ENCODE measurements at regions not wholly inside any gene's neighbourhood (a gene's known extent, or its start where the extent isn't known, plus 50 kb on each side); places are given as distances from the start of the nearest gene placed in this dataset.

DNA sequence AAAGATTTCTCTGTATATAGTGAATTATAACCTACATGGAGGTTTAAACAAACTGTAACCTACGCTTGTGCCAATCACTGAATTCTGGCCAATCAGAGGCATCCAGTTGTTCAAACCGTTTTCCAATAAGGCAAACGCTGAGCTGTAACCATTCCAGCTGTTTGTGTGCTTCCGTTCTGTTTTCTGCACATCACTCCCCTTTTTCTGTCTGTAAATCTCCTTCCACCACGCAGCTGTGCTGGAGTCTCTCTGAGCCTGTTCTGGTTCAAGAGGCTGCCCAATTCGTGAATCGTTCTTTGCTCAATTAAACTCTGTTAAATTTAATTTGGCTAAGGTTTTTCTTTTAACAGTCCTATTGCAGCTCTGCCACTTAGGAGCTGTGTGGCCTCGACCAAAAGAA, 552.5 kb downstream of the FGF9 start:
- Histone ChIP-seq H3K36me3 (ENCODE audit: control insufficient read depth in 1 of 2, insufficient read depth in 2 of 2, low read length in 2 of 2) (no peaks in the 10 kb centered on the region), H3K4me3 (ENCODE audit: low read depth in 1 of 2, low read length in 2 of 2) (no peak overlapping the region), H3K4me1 (ENCODE audit: control insufficient read depth in 1 of 2, insufficient read depth in 2 of 2, low read length in 2 of 2) (peaks cover 0 to 14% of the 10 kb centered on the region in 2 donors), H3K9me3 (ENCODE audit: control insufficient read depth in 1 of 2, low read length in 2 of 2) (no peaks in the 10 kb centered on the region), H3K27me3 (ENCODE audit: low read depth, low read length) (no peaks in the 10 kb centered on the region), H3K27ac (ENCODE audit: low read length) (no peak overlapping the region)

DNA sequence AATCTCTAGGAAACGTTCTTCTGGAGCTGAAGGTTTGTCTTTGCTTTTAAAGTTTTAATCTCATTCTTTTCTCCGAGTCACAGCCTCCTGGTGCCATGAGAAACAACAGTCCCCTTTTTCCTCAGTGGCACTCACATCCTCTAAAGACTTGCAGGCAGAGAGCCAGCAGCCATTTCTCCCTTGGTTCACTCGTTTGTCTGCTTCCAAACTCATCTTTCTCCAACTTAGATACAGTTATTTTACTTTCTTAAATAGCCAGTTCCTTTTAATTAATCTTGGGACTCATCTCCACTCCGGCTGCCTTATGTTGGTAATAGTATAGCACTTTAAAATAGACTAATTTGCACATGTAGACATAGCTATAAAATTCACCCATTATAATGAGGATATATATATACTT, 555.2 kb downstream of the FGF9 start:
- Histone ChIP-seq H3K4me3 (ENCODE audit: low read depth in 1 of 2, low read length in 2 of 2) (no peak overlapping the region), H3K36me3 (ENCODE audit: control insufficient read depth in 1 of 2, insufficient read depth in 2 of 2, low read length in 2 of 2) (no peaks in the 10 kb centered on the region), H3K27me3 (ENCODE audit: low read depth, low read length) (no peaks in the 10 kb centered on the region), H3K9me3 (ENCODE audit: control insufficient read depth in 1 of 2, low read length in 2 of 2) (no peaks in the 10 kb centered on the region), H3K4me1 (ENCODE audit: control insufficient read depth in 1 of 2, insufficient read depth in 2 of 2, low read length in 2 of 2) (no peaks in the 10 kb centered on the region), H3K27ac (ENCODE audit: low read length) (no peak overlapping the region)

DNA sequence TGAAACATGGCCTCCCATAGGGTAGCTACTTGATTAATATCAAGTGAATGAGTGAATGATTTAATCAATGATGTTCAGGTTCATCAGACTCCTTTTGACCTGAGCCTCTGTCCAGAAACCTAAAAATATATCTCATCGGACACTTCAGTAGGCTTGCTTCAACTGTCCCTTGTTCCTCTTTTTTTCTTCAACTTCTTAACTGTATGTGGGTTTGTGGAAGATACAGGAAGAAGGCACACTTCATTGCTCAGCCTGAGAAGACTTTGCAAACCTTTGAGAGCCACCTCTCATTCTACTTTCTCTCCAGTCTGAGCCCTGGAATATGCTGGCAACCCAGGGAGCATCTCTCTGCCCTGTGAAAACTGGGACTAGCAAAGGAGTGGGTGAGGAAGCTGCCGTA, 557.0 kb downstream of the FGF9 start:
- Histone ChIP-seq H3K9me3 (ENCODE audit: control insufficient read depth in 1 of 2, low read length in 2 of 2) (no peaks in the 10 kb centered on the region), H3K27me3 (ENCODE audit: low read depth, low read length) (no peaks in the 10 kb centered on the region), H3K4me3 (ENCODE audit: low read depth in 1 of 2, low read length in 2 of 2) (no peak overlapping the region), H3K36me3 (ENCODE audit: control insufficient read depth in 1 of 2, insufficient read depth in 2 of 2, low read length in 2 of 2) (no peaks in the 10 kb centered on the region), H3K27ac (ENCODE audit: low read length) (no peak overlapping the region), H3K4me1 (ENCODE audit: control insufficient read depth in 1 of 2, insufficient read depth in 2 of 2, low read length in 2 of 2) (no peaks in the 10 kb centered on the region)

DNA sequence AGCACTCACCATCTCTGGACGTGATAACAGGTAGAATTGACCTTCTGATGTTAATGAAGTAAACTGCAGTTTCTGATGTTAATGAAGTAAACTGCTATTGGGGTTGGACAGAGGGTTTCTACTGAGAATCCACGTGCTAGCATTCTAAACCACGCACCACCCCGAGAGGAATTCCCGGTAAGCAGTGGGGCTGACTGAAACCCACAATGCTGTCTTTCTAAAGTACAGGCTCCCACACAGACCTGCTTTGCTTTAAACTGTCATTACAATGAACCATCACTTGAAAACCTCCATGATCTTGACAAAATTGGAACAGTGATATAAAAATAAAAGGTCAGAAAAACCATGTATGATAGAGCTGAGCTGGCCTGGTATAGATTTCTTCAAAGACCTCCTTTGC, 559.0 kb downstream of the FGF9 start:
- no peak overlapping the region for H3K27ac ChIP-seq (ENCODE audit: low read length)
- H3K9me3 ChIP-seq (ENCODE audit: control insufficient read depth in 1 of 2, low read length in 2 of 2) = no peaks in the 10 kb centered on the region
- H3K4me1 ChIP-seq (ENCODE audit: control insufficient read depth in 1 of 2, insufficient read depth in 2 of 2, low read length in 2 of 2) = no peaks in the 10 kb centered on the region
- H3K36me3 ChIP-seq (ENCODE audit: control insufficient read depth in 1 of 2, insufficient read depth in 2 of 2, low read length in 2 of 2) = no peaks in the 10 kb centered on the region
- H3K4me3 ChIP-seq (ENCODE audit: low read depth in 1 of 2, low read length in 2 of 2) = no peak overlapping the region
- no peaks in the 10 kb centered on the region for H3K27me3 ChIP-seq (ENCODE audit: low read depth, low read length)

DNA sequence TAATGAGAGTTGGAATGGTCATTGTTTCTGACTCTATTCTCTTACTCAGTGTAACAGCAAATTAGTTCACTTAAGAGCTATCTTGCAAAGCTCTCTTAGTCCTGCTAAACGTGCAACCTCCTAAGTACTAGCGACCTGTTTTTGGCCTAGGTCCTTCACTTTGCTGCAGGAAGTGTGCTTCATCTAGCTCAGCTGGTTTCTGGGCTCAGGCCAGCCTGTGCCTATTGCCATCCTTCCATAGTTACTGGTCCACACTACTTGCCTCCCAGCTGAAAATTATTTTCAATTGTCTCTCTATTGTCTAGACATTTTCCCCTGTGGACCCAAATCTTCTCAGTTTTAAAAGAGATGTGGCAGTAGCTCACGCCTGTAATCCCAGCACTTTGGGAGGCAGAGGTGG, 561.3 kb downstream of the FGF9 start:
- Histone ChIP-seq H3K9me3 (ENCODE audit: control insufficient read depth in 1 of 2, low read length in 2 of 2) (no peaks in the 10 kb centered on the region), H3K27me3 (ENCODE audit: low read depth, low read length) (no peaks in the 10 kb centered on the region), H3K4me3 (ENCODE audit: low read depth in 1 of 2, low read length in 2 of 2) (no peak overlapping the region), H3K36me3 (ENCODE audit: control insufficient read depth in 1 of 2, insufficient read depth in 2 of 2, low read length in 2 of 2) (no peaks in the 10 kb centered on the region), H3K4me1 (ENCODE audit: control insufficient read depth in 1 of 2, insufficient read depth in 2 of 2, low read length in 2 of 2) (no peaks in the 10 kb centered on the region), H3K27ac (ENCODE audit: low read length) (no peak overlapping the region)

DNA sequence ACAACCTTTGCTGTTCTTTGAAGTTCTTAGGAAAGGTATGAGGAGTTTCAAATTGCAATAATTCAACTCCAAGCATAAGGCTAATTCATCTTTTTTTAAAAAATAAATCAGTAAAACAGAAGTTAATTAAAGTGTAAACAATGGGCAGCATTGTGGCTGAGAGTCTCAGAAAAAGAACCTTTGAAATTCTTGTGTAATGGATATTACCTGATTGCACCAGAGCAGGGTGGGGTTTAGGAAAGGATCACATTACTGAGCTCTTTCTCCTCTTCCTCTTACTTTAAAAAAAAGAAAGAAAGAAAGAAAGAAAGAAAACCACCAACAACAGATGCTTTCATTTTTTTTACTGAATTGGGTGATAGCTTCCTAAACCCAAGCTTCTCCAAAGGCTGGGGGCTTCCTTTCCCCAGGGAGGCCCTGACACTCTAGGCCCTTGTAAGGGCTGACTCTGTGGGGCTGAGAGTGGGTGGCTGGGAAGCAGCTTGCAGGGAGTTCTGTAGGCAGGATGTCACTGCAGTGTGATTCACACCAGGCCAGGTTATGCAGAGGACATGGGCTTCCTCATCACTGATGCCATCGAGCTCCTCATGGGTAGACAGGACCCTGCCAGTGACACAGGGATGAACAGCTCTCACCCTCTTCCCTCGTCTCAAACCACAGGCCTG, 564.5 kb downstream of the FGF9 start:
- Histone ChIP-seq H3K27ac (ENCODE audit: low read length) (no peak overlapping the region), H3K36me3 (ENCODE audit: control insufficient read depth in 1 of 2, insufficient read depth in 2 of 2, low read length in 2 of 2) (no peaks in the 10 kb centered on the region), H3K27me3 (ENCODE audit: low read depth, low read length) (no peaks in the 10 kb centered on the region), H3K4me3 (ENCODE audit: low read depth in 1 of 2, low read length in 2 of 2) (no peak overlapping the region), H3K9me3 (ENCODE audit: control insufficient read depth in 1 of 2, low read length in 2 of 2) (no peaks in the 10 kb centered on the region), H3K4me1 (ENCODE audit: control insufficient read depth in 1 of 2, insufficient read depth in 2 of 2, low read length in 2 of 2) (no peaks in the 10 kb centered on the region)

DNA sequence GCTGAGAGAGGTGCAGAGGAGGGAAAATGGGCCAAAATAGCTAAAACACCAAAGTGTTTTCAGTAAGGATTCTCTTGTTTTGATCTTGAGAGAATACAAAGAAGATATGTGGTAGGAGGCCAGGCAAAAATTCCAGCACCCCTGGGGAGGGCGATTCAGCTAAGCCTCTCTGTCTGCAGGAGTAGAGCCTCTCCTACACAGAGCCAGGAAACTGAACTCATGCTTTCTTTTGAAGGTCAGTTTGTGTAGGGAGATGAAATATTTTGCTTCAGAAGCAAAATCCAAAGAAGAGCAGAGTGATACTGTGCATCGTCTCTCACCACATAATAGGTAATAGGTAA, 565.0 kb downstream of the FGF9 start:
- Histone ChIP-seq H3K27ac (ENCODE audit: low read length) (no peak overlapping the region), H3K4me1 (ENCODE audit: control insufficient read depth in 1 of 2, insufficient read depth in 2 of 2, low read length in 2 of 2) (no peaks in the 10 kb centered on the region), H3K4me3 (ENCODE audit: low read depth in 1 of 2, low read length in 2 of 2) (no peak overlapping the region), H3K36me3 (ENCODE audit: control insufficient read depth in 1 of 2, insufficient read depth in 2 of 2, low read length in 2 of 2) (no peaks in the 10 kb centered on the region), H3K9me3 (ENCODE audit: control insufficient read depth in 1 of 2, low read length in 2 of 2) (no peaks in the 10 kb centered on the region), H3K27me3 (ENCODE audit: low read depth, low read length) (no peaks in the 10 kb centered on the region)

DNA sequence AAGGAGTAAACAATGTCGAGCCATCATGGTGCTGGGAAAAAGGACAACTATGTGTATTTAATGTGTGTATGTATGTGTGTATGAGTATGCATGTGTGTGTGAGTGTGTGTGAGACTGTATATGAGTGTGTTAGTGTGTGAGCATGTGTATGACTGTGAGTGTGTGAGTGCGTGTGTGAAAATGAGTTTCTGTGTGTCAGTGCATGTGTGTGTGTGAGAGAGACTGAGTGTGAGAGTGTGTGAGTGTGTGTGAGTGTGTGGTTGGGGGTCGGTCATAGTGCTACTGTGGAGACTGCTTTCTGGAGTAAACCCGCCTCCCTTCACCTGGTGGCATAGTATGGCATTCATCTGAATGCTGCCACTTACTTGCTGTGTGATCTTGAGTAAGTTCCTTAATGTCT, 567.4 kb downstream of the FGF9 start:
- H3K4me1 ChIP-seq (ENCODE audit: control insufficient read depth in 1 of 2, insufficient read depth in 2 of 2, low read length in 2 of 2) = no peaks in the 10 kb centered on the region
- no peak overlapping the region for H3K27ac ChIP-seq (ENCODE audit: low read length)
- no peaks in the 10 kb centered on the region for H3K36me3 ChIP-seq (ENCODE audit: control insufficient read depth in 1 of 2, insufficient read depth in 2 of 2, low read length in 2 of 2)

DNA sequence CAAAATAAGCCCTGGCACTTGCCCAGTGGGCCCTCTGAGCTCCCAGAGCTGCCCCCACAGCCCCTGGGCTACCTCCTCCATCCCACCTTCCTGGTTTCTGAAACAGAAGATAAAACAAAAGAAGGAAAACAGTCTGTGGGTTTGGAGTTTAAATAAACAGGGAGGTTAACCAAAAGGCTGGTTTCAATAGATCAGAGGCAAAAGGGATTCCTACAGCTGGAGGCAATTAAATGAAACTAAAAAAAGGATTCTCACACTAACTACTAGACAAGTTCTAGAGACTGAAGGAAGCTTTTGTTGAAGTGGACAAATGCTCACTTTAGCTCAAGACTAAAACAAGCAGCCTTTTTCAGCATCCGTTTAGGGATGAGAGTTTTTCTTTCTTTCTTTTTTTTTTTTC, 569.8 kb downstream of the FGF9 start:
- Histone ChIP-seq H3K4me1 (ENCODE audit: control insufficient read depth in 1 of 2, insufficient read depth in 2 of 2, low read length in 2 of 2) (no peaks in the 10 kb centered on the region), H3K9me3 (ENCODE audit: control insufficient read depth in 1 of 2, low read length in 2 of 2) (no peaks in the 10 kb centered on the region), H3K4me3 (ENCODE audit: low read depth in 1 of 2, low read length in 2 of 2) (no peak overlapping the region), H3K36me3 (ENCODE audit: control insufficient read depth in 1 of 2, insufficient read depth in 2 of 2, low read length in 2 of 2) (no peaks in the 10 kb centered on the region), H3K27me3 (ENCODE audit: low read depth, low read length) (no peaks in the 10 kb centered on the region), H3K27ac (ENCODE audit: low read length) (no peak overlapping the region)

More for the DNA sequence above, 567.4 kb downstream of the FGF9 start:
- no peaks in the 10 kb centered on the region for H3K27me3 ChIP-seq (ENCODE audit: low read depth, low read length)
- H3K9me3 ChIP-seq (ENCODE audit: control insufficient read depth in 1 of 2, low read length in 2 of 2) = no peaks in the 10 kb centered on the region
- no peak overlapping the region for H3K4me3 ChIP-seq (ENCODE audit: low read depth in 1 of 2, low read length in 2 of 2)

DNA sequence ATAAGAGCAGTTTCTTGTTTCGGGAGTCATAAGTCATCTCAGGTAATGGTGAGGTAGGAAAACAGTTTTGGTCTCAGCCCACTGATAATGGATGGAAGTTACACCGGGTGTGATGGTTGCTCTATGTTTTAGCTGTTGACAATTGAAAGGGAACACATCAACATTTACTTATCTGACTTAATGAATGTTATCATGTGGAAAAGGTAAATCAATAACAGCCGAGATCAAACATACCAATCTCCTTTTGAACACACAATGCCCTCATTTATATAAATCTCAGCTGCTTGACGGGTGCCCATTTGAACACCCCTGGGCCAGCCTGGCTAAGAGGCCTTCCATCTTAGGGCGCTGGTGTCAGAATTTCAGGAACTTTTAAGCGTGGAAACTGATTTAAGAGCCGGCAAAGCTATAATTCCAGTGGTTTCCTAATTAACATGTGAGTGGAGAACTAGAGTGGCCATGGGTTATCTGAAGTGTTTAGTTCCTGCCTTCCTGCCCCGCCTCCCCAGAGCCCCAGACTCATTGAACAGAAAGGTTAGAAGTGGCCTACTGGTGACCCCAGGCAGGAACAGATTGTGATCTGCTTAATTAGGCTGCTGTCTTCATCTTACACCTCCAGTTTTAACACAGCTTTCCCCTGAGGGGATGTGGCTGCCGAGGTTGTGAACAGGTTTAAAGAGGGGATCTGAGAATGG, 572.7 kb downstream of the FGF9 start:
- H3K27ac ChIP-seq (ENCODE audit: low read length) = no peak overlapping the region
- H3K27me3 ChIP-seq (ENCODE audit: low read depth, low read length) = no peaks in the 10 kb centered on the region
- no peaks in the 10 kb centered on the region for H3K36me3 ChIP-seq (ENCODE audit: control insufficient read depth in 1 of 2, insufficient read depth in 2 of 2, low read length in 2 of 2)
- H3K4me3 ChIP-seq (ENCODE audit: low read depth in 1 of 2, low read length in 2 of 2) = no peak overlapping the region
- H3K9me3 ChIP-seq (ENCODE audit: control insufficient read depth in 1 of 2, low read length in 2 of 2) = no peaks in the 10 kb centered on the region
- no peaks in the 10 kb centered on the region for H3K4me1 ChIP-seq (ENCODE audit: control insufficient read depth in 1 of 2, insufficient read depth in 2 of 2, low read length in 2 of 2)

DNA sequence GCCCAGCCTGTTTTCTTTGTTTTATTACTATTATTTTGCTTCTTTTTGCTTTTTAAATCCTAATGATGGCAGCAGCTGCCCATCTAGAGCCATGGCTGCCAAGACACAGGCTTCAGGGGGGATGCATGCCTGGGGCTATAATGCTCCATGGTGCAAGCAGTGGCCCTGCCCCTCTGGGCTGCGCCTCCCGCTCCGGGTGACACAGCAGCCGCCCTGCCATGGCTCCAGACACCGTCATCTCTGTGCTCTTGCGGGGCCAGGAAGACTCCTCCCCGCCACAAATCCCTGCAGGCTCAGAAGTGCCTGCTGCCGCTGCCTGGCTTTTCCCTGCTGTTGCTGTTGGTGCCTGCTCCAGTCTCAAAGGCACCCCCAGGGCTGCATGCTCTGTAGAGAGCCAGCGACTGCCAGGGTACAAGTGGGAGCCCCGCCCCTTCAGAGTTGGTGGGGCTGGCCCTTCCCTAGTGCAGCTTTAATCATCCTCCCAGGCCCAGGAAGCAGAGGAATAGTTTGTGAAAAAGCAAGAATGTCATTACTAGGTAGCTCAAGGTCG, 581.5 kb downstream of the FGF9 start:
- H3K27ac ChIP-seq (ENCODE audit: low read length) = no peak overlapping the region
- no peak overlapping the region for H3K4me3 ChIP-seq (ENCODE audit: low read depth in 1 of 2, low read length in 2 of 2)
- H3K27me3 ChIP-seq (ENCODE audit: low read depth, low read length) = no peaks in the 10 kb centered on the region
- no peaks in the 10 kb centered on the region for H3K36me3 ChIP-seq (ENCODE audit: control insufficient read depth in 1 of 2, insufficient read depth in 2 of 2, low read length in 2 of 2)
- no peaks in the 10 kb centered on the region for H3K4me1 ChIP-seq (ENCODE audit: control insufficient read depth in 1 of 2, insufficient read depth in 2 of 2, low read length in 2 of 2)
- H3K9me3 ChIP-seq (ENCODE audit: control insufficient read depth in 1 of 2, low read length in 2 of 2) = no peaks in the 10 kb centered on the region

DNA sequence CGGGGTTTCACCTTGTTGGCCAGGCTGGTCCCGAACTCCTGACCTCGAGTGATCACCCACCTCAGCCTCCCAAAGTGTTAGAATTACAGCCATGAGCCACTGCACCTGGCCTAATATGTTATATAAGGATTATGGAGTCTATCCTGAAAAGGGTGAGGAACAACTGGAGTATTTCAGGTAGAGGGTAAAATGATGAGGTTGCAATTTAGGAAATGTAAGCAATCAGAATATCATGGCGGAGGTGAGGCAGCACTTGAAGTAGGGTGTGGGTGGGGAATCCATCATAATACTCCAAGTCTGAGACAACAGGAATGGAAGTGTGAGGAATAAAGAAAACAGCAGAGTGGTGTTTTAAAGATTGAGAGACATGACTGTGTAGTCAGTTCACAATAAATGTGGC, 582.2 kb downstream of the FGF9 start:
- no peaks in the 10 kb centered on the region for H3K9me3 ChIP-seq (ENCODE audit: control insufficient read depth in 1 of 2, low read length in 2 of 2)
- no peaks in the 10 kb centered on the region for H3K27me3 ChIP-seq (ENCODE audit: low read depth, low read length)
- H3K4me3 ChIP-seq (ENCODE audit: low read depth in 1 of 2, low read length in 2 of 2) = no peak overlapping the region
- no peaks in the 10 kb centered on the region for H3K36me3 ChIP-seq (ENCODE audit: control insufficient read depth in 1 of 2, insufficient read depth in 2 of 2, low read length in 2 of 2)
- no peaks in the 10 kb centered on the region for H3K4me1 ChIP-seq (ENCODE audit: control insufficient read depth in 1 of 2, insufficient read depth in 2 of 2, low read length in 2 of 2)
- H3K27ac ChIP-seq (ENCODE audit: low read length) = no peak overlapping the region
